Thymus (tissue), 11 donors: ENCODE measurements at regions not wholly inside any gene's neighbourhood (a gene's known extent, or its start where the extent isn't known, plus 50 kb on each side); places are given as distances from the start of the nearest gene placed in this dataset.

Source experiments
- DNase-seq, 9 donors: peaks; one replicate each; pipeline ENCODE4 v3.0.0-alpha.2; 2013; ENCODE audit warnings: low spot score in 9 of 9, low read depth in 6 of 9, missing footprints in 1 of 9
- H3K27ac ChIP-seq, 2 donors: one replicate each; pipeline ENCODE4 v1.5.1; 2013; ENCODE audit warnings: control low read depth in 1 of 2, low read depth in 1 of 2, low read length in 1 of 2, mild to moderate bottlenecking in 1 of 2, moderate library complexity in 1 of 2
- H3K27me3 ChIP-seq, 2 donors: one replicate each; pipeline ENCODE4 v1.5.1; 2013; ENCODE audit warnings: low read length in 1 of 2; ENCODE audit not compliant: control insufficient read depth in 2 of 2, insufficient read depth in 1 of 2
- H3K36me3 ChIP-seq, 2 donors: one replicate each; pipeline ENCODE4 v1.5.1; 2013; ENCODE audit warnings: low read length in 1 of 2, mild to moderate bottlenecking in 1 of 2, moderate library complexity in 1 of 2; ENCODE audit not compliant: control insufficient read depth in 2 of 2, insufficient read depth in 2 of 2
- H3K4me1 ChIP-seq, 2 donors: one replicate each; pipeline ENCODE4 v1.5.1; 2013; ENCODE audit warnings: low read length in 2 of 2; ENCODE audit not compliant: control insufficient read depth in 2 of 2, insufficient read depth in 2 of 2
- H3K4me3 ChIP-seq, 2 donors: one replicate each; pipeline ENCODE4 v1.5.1; 2013; ENCODE audit warnings: low read length in 2 of 2, control low read depth in 1 of 2, mild to moderate bottlenecking in 1 of 2
- H3K9me3 ChIP-seq, 2 donors: one replicate each; pipeline ENCODE4 v1.5.1; 2013; ENCODE audit warnings: low read length in 1 of 2, mild to moderate bottlenecking in 1 of 2; ENCODE audit not compliant: control insufficient read depth in 2 of 2, insufficient read depth in 1 of 2
- WGBS: extraction: QIAGEN DNeasy Blood & Tissue Kit; methylation state at CpG from one replicate; pipeline ENCODE4 v1.1.7; 2013; 5-methylcytosine and 5-hydroxymethylcytosine counted together
- donor health status: healthy.

GRCh38 chr14:71709076-71709475, 223.2 kb upstream of the RGS6 start:
- H3K27me3 ChIP-seq, result no peaks in the 10 kb centered on the region
- H3K36me3 ChIP-seq, result peaks cover 9% of the 10 kb centered on the region in 2 donors
- WGBS, result 96% methylated on average over 9 of the region's 9 CpGs
- H3K4me3 ChIP-seq, result no peak overlapping the region
- no peaks in the 10 kb centered on the region for H3K9me3 ChIP-seq
- H3K4me1 ChIP-seq, result no peaks in the 10 kb centered on the region
- no peak for DNase-seq
- H3K27ac ChIP-seq, result no peak overlapping the region

- no peaks in the 10 kb centered on the region for H3K9me3 ChIP-seq
- DNase-seq, result no peak
- no peak overlapping the region for H3K4me3 ChIP-seq
- H3K4me1 ChIP-seq, result no peaks in the 10 kb centered on the region
- H3K36me3 ChIP-seq, result peaks cover 8 to 9% of the 10 kb centered on the region in 2 donors
- no peaks in the 10 kb centered on the region for H3K27me3 ChIP-seq
- WGBS, result 91% methylated on average over 7 of the region's 7 CpGs
- H3K27ac ChIP-seq, result no peak overlapping the region
Observed at GRCh38 chr14:71709987-71710386, 222.2 kb upstream of the RGS6 start.

DNA sequence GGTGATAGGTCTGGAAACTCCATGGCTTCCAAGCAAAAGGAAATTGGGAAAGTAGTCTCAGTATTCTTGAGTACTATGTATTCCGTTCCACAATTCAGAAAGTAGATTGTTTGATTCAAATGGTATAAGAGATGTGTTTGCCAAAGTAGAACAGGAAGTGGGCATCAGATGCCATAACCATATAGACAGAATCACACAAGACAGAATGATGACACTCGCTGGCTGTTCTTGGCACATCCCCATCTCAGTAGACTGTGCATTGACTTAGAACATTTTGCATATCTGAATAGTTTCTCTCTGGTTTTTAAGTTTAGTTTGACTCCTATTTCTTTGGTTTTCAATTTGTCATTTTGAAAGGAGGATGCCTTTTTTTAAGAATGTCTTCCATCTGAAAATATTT, 221.1 kb upstream of the RGS6 start:
- Histone ChIP-seq H3K27ac (no peak overlapping the region), H3K27me3 (no peaks in the 10 kb centered on the region), H3K36me3 (peaks cover 4 to 9% of the 10 kb centered on the region in 2 donors), H3K4me3 (no peak overlapping the region), H3K9me3 (no peaks in the 10 kb centered on the region), H3K4me1 (no peaks in the 10 kb centered on the region)
- 70% methylated on average over 2 of the region's 2 CpGs for WGBS
- peak in 5 of 9 donors; percentile 21 to 69 (median 41) for DNase-seq

DNA sequence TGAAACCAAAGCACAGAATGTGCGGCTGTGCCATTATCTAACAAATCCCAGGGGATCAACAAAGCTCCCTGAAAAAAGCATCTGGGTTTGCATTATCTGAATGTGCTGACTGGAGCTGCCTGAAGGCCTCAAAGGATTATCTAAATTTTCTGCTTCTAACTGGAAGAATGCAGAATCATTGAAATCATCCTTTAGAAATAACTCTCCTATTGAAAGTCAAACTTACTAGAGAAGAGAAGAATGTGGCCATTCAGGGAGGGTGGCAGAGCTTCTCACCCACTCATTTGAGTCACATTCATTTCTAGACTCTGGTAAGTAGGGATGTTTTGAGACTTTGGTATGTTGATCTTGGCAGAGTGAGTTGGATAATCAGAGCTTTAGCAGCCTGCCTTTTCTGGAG, 220.6 kb upstream of the RGS6 start:
- no peaks in the 10 kb centered on the region for H3K27me3 ChIP-seq
- peaks cover 8 to 9% of the 10 kb centered on the region in 2 donors for H3K36me3 ChIP-seq
- H3K4me3 ChIP-seq, result no peak overlapping the region
- DNase-seq, result no peak
- WGBS, result 95% methylated on average over 1 of the region's 1 CpG
- H3K27ac ChIP-seq, result no peak overlapping the region
- H3K9me3 ChIP-seq, result no peaks in the 10 kb centered on the region
- H3K4me1 ChIP-seq, result no peaks in the 10 kb centered on the region

- H3K4me1 ChIP-seq, result no peaks in the 10 kb centered on the region
- no peak for DNase-seq
- no peak overlapping the region for H3K4me3 ChIP-seq
- no peaks in the 10 kb centered on the region for H3K9me3 ChIP-seq
- WGBS, result 97% methylated on average over 2 of the region's 2 CpGs
- H3K36me3 ChIP-seq, result peaks cover 8 to 9% of the 10 kb centered on the region in 2 donors
- H3K27me3 ChIP-seq, result no peaks in the 10 kb centered on the region
- no peak overlapping the region for H3K27ac ChIP-seq
Observed at GRCh38 chr14:71712478-71712877, 219.8 kb upstream of the RGS6 start.

GRCh38 chr14:71713016-71713415, 219.2 kb upstream of the RGS6 start:
- WGBS, result 98% methylated on average over 1 of the region's 1 CpG
- H3K27ac ChIP-seq, result no peak overlapping the region
- peaks cover 8 to 9% of the 10 kb centered on the region in 2 donors for H3K36me3 ChIP-seq
- no peaks in the 10 kb centered on the region for H3K27me3 ChIP-seq
- no peaks in the 10 kb centered on the region for H3K9me3 ChIP-seq
- H3K4me1 ChIP-seq, result no peaks in the 10 kb centered on the region
- no peak for DNase-seq
- no peak overlapping the region for H3K4me3 ChIP-seq

DNA sequence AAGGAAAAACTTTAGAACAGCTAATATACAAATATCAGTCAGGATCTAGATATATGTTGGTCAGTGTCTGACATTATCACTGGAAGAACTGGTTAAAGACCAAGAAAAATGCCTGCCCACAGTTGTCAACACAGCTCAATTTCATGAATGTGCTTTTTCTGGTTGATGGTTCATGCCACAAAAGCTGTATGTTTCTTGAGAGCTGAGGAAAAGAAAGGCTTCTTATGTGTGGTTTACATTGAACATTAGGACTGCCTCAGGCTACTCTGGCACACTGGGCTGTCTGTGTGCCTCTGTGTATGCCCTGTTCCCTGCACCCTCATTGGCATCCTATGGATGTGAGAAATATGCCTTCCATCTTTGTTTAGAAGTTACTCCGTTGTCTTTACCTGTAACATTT, 218.8 kb upstream of the RGS6 start:
- H3K27me3 ChIP-seq, result no peaks in the 10 kb centered on the region
- H3K27ac ChIP-seq, result no peak overlapping the region
- peaks cover 8 to 9% of the 10 kb centered on the region in 2 donors for H3K36me3 ChIP-seq
- H3K4me3 ChIP-seq, result no peak overlapping the region
- no peaks in the 10 kb centered on the region for H3K9me3 ChIP-seq
- 93% methylated on average over 1 of the region's 1 CpG for WGBS
- H3K4me1 ChIP-seq, result no peaks in the 10 kb centered on the region
- DNase-seq, result no peak

- Histone ChIP-seq H3K27me3 (no peaks in the 10 kb centered on the region), H3K4me1 (no peaks in the 10 kb centered on the region), H3K36me3 (peaks cover 6 to 7% of the 10 kb centered on the region in 2 donors), H3K9me3 (no peaks in the 10 kb centered on the region), H3K4me3 (no peak overlapping the region), H3K27ac (no peak overlapping the region)
- no peak for DNase-seq
- WGBS, result 94% methylated on average over 1 of the region's 1 CpG
Observed at GRCh38 chr14:71714225-71714624, 218.0 kb upstream of the RGS6 start.

GRCh38 chr14:71716041-71716772, 216.0 kb upstream of the RGS6 start:
- WGBS, result 98% methylated on average over 6 of the region's 6 CpGs
- no peaks in the 10 kb centered on the region for H3K27me3 ChIP-seq
- H3K9me3 ChIP-seq, result no peaks in the 10 kb centered on the region
- H3K4me1 ChIP-seq, result no peaks in the 10 kb centered on the region
- H3K36me3 ChIP-seq, result peaks cover 7% of the 10 kb centered on the region in 2 donors
- no peak overlapping the region for H3K4me3 ChIP-seq
- H3K27ac ChIP-seq, result no peak overlapping the region
- DNase-seq, result no peak
